Ovary (tissue), 3 donors: ENCODE measurements at regions not wholly inside any gene's neighbourhood (a gene's known extent, or its start where the extent isn't known, plus 50 kb on each side); places are given as distances from the start of the nearest gene placed in this dataset.

Experiments used
- EP300 ChIP-seq: sonication (generic); formaldehyde crosslinking; IDR thresholded peaks from one replicate; pipeline ENCODE4 v1.6.1; 2017; ENCODE audit warnings: antibody characterized with exemption
- POLR2A ChIP-seq: fragments of 450-650 bp; IDR thresholded peaks from one replicate; pipeline ENCODE4 v1.6.1; 2017; ENCODE audit warnings: antibody characterized with exemption, mild to moderate bottlenecking, moderate library complexity
- TF ChIP-seq, protein P1 (sequence below), 3 donors: fragments of 450-650 bp in 2 of 3; fragments of 200-600 bp in 1 of 3; IDR thresholded peaks; one replicate each; pipeline versions ENCODE4 v1.5.1 to v1.8.0; 2016 to 2022; ENCODE audit warnings: antibody characterized with exemption in 3 of 3, mild to moderate bottlenecking in 1 of 3
- donor health status: DM: no; HTN: no; CAD: no.

DNA sequence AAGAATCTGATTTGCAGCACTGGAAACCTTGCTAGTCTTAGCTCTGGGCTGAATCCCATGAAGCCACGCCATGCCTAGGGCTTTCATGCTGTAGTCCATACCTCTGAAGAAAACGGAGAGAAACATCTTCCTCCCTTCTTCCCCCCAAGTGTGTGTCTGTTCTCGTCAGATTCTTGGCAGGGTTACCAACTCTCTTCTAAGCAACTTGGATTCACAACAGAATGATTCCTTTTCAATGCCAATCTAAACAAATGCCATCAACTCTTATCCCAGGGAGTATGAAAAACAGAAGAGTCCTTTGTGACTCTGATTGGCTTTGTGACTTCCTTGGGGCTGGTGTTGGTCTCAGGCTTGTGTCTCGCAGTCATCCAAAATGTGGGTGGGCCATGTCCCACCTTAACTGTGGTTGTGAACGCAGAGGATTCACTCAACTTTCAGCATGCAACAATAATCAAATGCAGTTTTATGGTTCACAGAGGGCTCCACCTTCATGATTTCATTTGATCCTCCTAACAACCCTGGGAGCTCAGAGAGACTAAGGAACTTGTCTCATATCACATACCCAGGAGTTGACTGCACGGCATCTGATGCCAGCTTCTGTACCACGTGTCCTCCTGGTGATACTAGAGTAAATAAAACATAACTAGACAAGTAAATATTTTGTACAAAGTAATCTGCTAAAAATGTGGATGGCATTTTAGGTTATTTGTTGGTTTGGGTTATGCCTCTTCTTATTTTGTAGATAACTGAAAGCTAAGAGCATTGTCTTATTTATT lies 186.0 kb upstream of the TNP1 start:
- TF ChIP-seq EP300 (no peak), POLR2A (no peak)
- TF ChIP-seq, protein P1, sequence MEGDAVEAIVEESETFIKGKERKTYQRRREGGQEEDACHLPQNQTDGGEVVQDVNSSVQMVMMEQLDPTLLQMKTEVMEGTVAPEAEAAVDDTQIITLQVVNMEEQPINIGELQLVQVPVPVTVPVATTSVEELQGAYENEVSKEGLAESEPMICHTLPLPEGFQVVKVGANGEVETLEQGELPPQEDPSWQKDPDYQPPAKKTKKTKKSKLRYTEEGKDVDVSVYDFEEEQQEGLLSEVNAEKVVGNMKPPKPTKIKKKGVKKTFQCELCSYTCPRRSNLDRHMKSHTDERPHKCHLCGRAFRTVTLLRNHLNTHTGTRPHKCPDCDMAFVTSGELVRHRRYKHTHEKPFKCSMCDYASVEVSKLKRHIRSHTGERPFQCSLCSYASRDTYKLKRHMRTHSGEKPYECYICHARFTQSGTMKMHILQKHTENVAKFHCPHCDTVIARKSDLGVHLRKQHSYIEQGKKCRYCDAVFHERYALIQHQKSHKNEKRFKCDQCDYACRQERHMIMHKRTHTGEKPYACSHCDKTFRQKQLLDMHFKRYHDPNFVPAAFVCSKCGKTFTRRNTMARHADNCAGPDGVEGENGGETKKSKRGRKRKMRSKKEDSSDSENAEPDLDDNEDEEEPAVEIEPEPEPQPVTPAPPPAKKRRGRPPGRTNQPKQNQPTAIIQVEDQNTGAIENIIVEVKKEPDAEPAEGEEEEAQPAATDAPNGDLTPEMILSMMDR (IDR thresholded peaks at IDR 0.05): no peak
